ENCODE measurements at regions not wholly inside any gene's neighbourhood (a gene's known extent, or its start where the extent isn't known, plus 50 kb on each side); places are given as distances from the start of the nearest gene placed in this dataset.
"Not testable (repeated sequence)": the region's sequence is repeated elsewhere in the genome, so short reads cannot be mapped to it uniquely, and the experiment has no call there.

DNA sequence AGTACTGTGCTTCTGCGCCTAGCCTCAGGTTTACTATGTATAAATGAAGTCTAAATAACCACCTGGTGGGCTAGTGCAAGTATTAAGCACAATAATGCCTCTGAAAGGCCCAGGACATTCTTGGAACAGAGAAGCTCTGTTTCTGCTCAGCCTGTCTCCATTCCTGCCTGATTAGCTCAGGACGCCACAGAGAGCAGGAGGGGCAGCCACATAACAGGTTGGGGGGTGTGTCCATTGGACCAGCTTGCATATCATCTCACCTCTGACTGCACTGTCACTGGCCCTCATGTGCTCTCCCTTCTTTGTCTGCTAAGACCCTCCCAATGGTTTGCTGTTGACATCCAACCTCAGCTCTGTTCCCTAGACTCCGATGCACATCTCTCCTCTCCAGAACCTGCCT lies 52.8 kb upstream of the IKZF1 start:
- Histone ChIP-seq H3K36me3 (ENCODE audit: control insufficient read depth in 1 of 2, insufficient read depth in 2 of 2, low read length in 1 of 2) (no peaks in the 10 kb centered on the region), H3K4me3 (ENCODE audit: low read length in 2 of 2) (no peak overlapping the region), H3K9me3 (ENCODE audit: control insufficient read depth, low read length) (no peaks in the 10 kb centered on the region), H3K27me3 (ENCODE audit: control insufficient read depth in 1 of 2, insufficient read depth in 2 of 2, low read length in 1 of 2) (no peaks in the 10 kb centered on the region), H3K27ac (ENCODE audit: low read depth in 1 of 2, low read length in 2 of 2) (no peak overlapping the region), H3K4me1 (ENCODE audit: control insufficient read depth in 1 of 2, insufficient read depth in 2 of 2, low read length in 2 of 2) (no peaks in the 10 kb centered on the region)
- WGBS, 2 donors: 72 to 75% methylated on average over 3 of the region's 3 CpGs
- no peak for ATAC-seq (ENCODE audit: low FRiP score)
- no peak for DNase-seq
- intact Hi-C loops (cut with DNase I): no loop called here

DNA sequence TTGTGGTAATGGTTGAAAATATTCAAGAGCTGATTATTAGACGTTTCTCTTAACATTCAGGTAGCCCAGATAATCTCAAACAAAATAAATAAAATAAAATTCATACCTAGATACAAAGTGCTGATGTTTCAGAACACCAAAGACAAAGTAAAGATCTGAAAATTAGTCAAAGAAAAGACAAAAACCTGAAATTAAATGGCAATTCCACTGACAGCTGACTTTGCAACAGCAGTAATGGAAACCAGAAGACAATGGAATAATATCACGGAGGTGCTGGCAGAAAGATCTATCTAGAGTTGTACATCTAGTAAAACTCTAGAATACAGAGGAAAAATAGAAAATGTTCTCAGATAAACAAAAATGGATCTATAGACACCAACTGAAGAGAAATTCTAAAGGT lies 58.0 kb upstream of the IKZF1 start:
- DNase-seq (no peak), ATAC-seq (ENCODE audit: low FRiP score) (no peak)
- Histone ChIP-seq H3K27me3 (ENCODE audit: control insufficient read depth in 1 of 2, insufficient read depth in 2 of 2, low read length in 1 of 2) (no peaks in the 10 kb centered on the region), H3K36me3 (ENCODE audit: control insufficient read depth in 1 of 2, insufficient read depth in 2 of 2, low read length in 1 of 2) (no peaks in the 10 kb centered on the region), H3K27ac (ENCODE audit: low read depth in 1 of 2, low read length in 2 of 2) (no peak overlapping the region), H3K4me3 (ENCODE audit: low read length in 2 of 2) (no peak overlapping the region), H3K4me1 (ENCODE audit: control insufficient read depth in 1 of 2, insufficient read depth in 2 of 2, low read length in 2 of 2) (no peaks in the 10 kb centered on the region), H3K9me3 (ENCODE audit: control insufficient read depth, low read length) (no peaks in the 10 kb centered on the region)
- 51% methylated on average over 2 of the region's 2 CpGs for WGBS, 2 donors
- intact Hi-C loops (cut with DNase I): no loop called here

DNA sequence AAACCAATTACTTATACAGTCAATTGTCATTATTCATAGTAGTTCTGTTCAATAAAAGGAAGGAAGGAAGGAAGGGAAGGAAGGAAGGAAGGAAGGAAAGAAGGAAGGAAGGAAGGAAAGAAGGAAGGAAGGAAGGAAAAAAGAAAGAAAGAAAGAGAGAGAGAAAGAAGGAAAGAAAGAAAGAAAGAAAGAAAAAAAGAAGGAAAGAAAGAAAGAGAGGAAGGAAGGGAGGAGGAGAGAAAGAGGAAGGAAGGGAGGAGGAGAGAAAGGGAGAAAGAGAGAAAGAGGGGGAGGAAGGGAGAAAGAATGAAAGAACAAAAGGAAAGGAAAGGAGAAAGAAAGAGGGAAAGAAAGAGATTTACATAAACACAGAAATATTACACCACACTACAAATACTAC lies 62.4 kb upstream of the IKZF1 start:
- DNase-seq; H3K27me3 ChIP-seq (ENCODE audit: control insufficient read depth in 1 of 2, insufficient read depth in 2 of 2, low read length in 1 of 2); H3K27ac ChIP-seq (ENCODE audit: low read depth in 1 of 2, low read length in 2 of 2); H3K4me1 ChIP-seq (ENCODE audit: control insufficient read depth in 1 of 2, insufficient read depth in 2 of 2, low read length in 2 of 2); H3K36me3 ChIP-seq (ENCODE audit: control insufficient read depth in 1 of 2, insufficient read depth in 2 of 2, low read length in 1 of 2); H3K4me3 ChIP-seq (ENCODE audit: low read length in 2 of 2); ATAC-seq (ENCODE audit: low FRiP score); intact Hi-C loops (cut with DNase I); H3K9me3 ChIP-seq (ENCODE audit: control insufficient read depth, low read length): not testable (repeated sequence)

DNA sequence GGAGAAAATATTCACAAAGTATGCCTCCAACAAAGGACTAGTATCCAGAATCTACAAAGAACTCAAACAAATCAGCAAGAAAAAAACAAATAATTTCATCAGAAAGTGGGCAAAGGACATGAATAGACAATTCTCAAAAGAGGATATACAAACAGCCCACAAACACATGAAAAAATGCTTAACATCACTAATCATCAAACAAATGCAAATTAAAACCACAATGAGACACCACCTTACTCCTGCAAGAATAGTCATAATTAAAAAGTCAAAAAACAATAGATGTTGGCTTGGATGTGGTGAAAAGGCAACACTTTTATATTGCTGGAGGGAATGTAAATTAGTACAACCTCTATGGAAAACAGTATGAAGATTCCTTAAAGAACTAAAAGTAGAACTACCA lies 63.8 kb upstream of the IKZF1 start:
- H3K9me3 ChIP-seq (ENCODE audit: control insufficient read depth, low read length); ATAC-seq (ENCODE audit: low FRiP score); intact Hi-C loops (cut with DNase I): not testable (repeated sequence)

DNA sequence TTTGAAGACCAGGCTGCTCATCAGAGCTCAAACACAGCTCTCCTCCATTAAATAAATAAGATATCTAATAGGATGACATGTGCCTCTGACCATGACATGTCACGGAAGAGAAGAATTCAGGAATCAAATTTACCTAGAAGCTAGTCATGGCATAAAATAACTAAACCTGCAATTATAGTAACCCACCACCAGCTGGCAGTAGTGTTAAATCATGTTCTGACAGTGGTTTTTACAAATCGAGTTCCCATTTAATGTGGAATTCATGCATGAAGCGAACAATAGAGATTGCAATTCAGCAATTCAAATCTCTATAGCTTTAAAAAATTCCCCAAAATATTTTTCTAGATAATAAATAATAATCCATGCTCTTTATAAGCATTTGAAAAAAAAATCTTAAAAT lies 74.6 kb upstream of the IKZF1 start:
- Histone ChIP-seq H3K36me3 (ENCODE audit: control insufficient read depth in 1 of 2, insufficient read depth in 2 of 2, low read length in 1 of 2) (no peaks in the 10 kb centered on the region), H3K4me1 (ENCODE audit: control insufficient read depth in 1 of 2, insufficient read depth in 2 of 2, low read length in 2 of 2) (no peaks in the 10 kb centered on the region), H3K4me3 (ENCODE audit: low read length in 2 of 2) (no peak overlapping the region), H3K27ac (ENCODE audit: low read depth in 1 of 2, low read length in 2 of 2) (no peak overlapping the region), H3K27me3 (ENCODE audit: control insufficient read depth in 1 of 2, insufficient read depth in 2 of 2, low read length in 1 of 2) (no peaks in the 10 kb centered on the region), H3K9me3 (ENCODE audit: control insufficient read depth, low read length) (no peaks in the 10 kb centered on the region)
- 69 to 72% methylated on average over 3 of the region's 3 CpGs for WGBS, 2 donors
- intact Hi-C loops (cut with DNase I): no loop called here
- ATAC-seq (ENCODE audit: low FRiP score): no peak
- DNase-seq: no peak

More for the DNA sequence above, 63.8 kb upstream of the IKZF1 start:
- not testable (repeated sequence) for H3K27ac ChIP-seq (ENCODE audit: low read depth in 1 of 2, low read length in 2 of 2); H3K27me3 ChIP-seq (ENCODE audit: control insufficient read depth in 1 of 2, insufficient read depth in 2 of 2, low read length in 1 of 2); DNase-seq; H3K4me1 ChIP-seq (ENCODE audit: control insufficient read depth in 1 of 2, insufficient read depth in 2 of 2, low read length in 2 of 2); H3K4me3 ChIP-seq (ENCODE audit: low read length in 2 of 2); H3K36me3 ChIP-seq (ENCODE audit: control insufficient read depth in 1 of 2, insufficient read depth in 2 of 2, low read length in 1 of 2)

DNA sequence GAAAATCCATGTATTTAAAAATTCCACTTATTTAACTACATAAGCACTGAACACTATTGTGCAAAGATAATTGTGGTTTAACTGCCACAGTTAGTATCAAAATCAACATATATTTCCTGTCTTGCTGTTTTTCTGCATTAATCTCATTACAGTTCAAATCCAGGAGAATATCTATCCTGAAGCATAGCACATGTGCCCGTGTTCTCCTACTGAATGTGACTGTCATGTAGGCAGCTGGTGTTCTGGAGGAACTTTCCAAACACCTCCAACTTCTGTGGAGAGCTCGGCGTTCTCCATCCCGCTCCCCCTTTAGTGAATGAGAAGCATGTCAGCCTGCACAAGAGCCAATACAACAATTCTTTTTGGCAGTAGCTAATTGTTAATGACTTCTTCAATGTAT lies 76.4 kb upstream of the IKZF1 start:
- no peaks in the 10 kb centered on the region for H3K9me3 ChIP-seq (ENCODE audit: control insufficient read depth, low read length)
- intact Hi-C loops (cut with DNase I): no loop called here
- H3K4me1 ChIP-seq (ENCODE audit: control insufficient read depth in 1 of 2, insufficient read depth in 2 of 2, low read length in 2 of 2): no peaks in the 10 kb centered on the region
- no peak overlapping the region for H3K27ac ChIP-seq (ENCODE audit: low read depth in 1 of 2, low read length in 2 of 2)
- 55 to 80% methylated on average over 4 of the region's 4 CpGs for WGBS, 2 donors
- H3K27me3 ChIP-seq (ENCODE audit: control insufficient read depth in 1 of 2, insufficient read depth in 2 of 2, low read length in 1 of 2): no peaks in the 10 kb centered on the region
- H3K36me3 ChIP-seq (ENCODE audit: control insufficient read depth in 1 of 2, insufficient read depth in 2 of 2, low read length in 1 of 2): no peaks in the 10 kb centered on the region
- DNase-seq (no peak), ATAC-seq (ENCODE audit: low FRiP score) (no peak)
- H3K4me3 ChIP-seq (ENCODE audit: low read length in 2 of 2): no peak overlapping the region

DNA sequence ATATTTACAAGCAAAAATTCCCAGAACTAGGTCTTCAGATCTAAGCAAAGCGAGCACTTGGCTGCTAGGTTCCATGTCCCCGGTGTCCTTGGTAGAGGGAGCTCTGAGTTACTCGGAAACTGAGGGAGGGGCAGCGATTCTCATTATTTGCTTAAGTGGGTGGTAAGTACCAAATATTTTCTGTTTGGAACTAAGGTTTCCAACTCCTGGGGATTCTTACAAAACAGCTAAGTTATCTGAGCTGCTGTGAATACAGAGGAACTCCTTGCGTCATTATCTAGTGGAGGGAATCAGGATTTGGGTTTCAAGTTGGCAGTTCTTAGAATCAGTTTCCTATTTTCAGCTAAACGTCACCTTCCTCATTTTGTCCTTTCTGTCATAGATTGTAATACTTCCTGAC lies 76.8 kb upstream of the IKZF1 start:
- no peaks in the 10 kb centered on the region for H3K36me3 ChIP-seq (ENCODE audit: control insufficient read depth in 1 of 2, insufficient read depth in 2 of 2, low read length in 1 of 2)
- ATAC-seq (ENCODE audit: low FRiP score): no peak
- no peaks in the 10 kb centered on the region for H3K27me3 ChIP-seq (ENCODE audit: control insufficient read depth in 1 of 2, insufficient read depth in 2 of 2, low read length in 1 of 2)
- WGBS, 2 donors: 76 to 83% methylated on average over 6 of the region's 6 CpGs
- intact Hi-C loops (cut with DNase I): no loop called here
- H3K27ac ChIP-seq (ENCODE audit: low read depth in 1 of 2, low read length in 2 of 2): no peak overlapping the region
- no peak overlapping the region for H3K4me3 ChIP-seq (ENCODE audit: low read length in 2 of 2)
- DNase-seq: no peak
- no peaks in the 10 kb centered on the region for H3K9me3 ChIP-seq (ENCODE audit: control insufficient read depth, low read length)
- no peaks in the 10 kb centered on the region for H3K4me1 ChIP-seq (ENCODE audit: control insufficient read depth in 1 of 2, insufficient read depth in 2 of 2, low read length in 2 of 2)

DNA sequence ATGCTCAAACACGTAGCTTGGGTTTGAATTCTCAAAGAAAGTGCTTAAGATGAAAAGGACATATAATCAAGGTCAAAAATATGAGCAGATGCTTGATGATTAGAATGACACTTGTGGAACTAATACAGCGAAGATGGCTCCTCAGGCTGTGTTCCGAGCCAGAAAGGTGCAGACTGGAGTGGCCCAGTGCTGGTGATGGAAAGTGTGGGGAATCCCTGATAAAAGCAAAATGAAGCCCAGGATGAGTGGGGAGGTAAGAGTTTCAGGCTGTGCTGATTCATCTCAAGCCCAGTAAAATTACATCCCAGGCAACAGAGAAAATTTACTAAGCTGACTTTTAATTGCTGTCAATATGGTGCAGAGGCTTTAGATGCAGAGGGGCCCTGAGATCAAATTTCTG lies 77.8 kb upstream of the IKZF1 start:
- DNase-seq (no peak), ATAC-seq (ENCODE audit: low FRiP score) (no peak)
- Histone ChIP-seq H3K4me3 (ENCODE audit: low read length in 2 of 2) (no peak overlapping the region), H3K9me3 (ENCODE audit: control insufficient read depth, low read length) (no peaks in the 10 kb centered on the region), H3K4me1 (ENCODE audit: control insufficient read depth in 1 of 2, insufficient read depth in 2 of 2, low read length in 2 of 2) (no peaks in the 10 kb centered on the region), H3K27ac (ENCODE audit: low read depth in 1 of 2, low read length in 2 of 2) (no peak overlapping the region), H3K36me3 (ENCODE audit: control insufficient read depth in 1 of 2, insufficient read depth in 2 of 2, low read length in 1 of 2) (no peaks in the 10 kb centered on the region), H3K27me3 (ENCODE audit: control insufficient read depth in 1 of 2, insufficient read depth in 2 of 2, low read length in 1 of 2) (no peaks in the 10 kb centered on the region)
- intact Hi-C loops (cut with DNase I): no loop called here
- WGBS, 2 donors: 77 to 87% methylated on average over 3 of the region's 3 CpGs

DNA sequence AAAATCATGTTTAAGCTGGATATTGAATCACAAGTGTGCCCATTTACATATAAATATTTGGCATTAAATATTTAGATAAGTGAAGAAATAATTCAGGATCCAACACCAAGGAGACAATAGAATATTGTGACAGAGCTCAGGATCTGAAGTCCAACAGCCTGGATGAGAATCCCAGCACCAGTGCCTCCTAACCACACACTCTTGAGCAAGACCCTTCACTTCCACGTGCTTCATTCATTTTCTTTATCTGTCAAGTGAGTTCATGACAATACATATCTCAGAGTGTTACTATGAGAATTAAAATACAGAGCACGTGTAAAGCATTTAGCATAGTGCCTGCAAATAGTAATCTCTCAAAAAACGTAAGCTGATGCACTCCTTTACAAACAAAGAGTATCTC lies 78.4 kb upstream of the IKZF1 start:
- no peaks in the 10 kb centered on the region for H3K4me1 ChIP-seq (ENCODE audit: control insufficient read depth in 1 of 2, insufficient read depth in 2 of 2, low read length in 2 of 2)
- no peaks in the 10 kb centered on the region for H3K9me3 ChIP-seq (ENCODE audit: control insufficient read depth, low read length)
- 55 to 61% methylated on average over 3 of the region's 3 CpGs for WGBS, 2 donors
- H3K27me3 ChIP-seq (ENCODE audit: control insufficient read depth in 1 of 2, insufficient read depth in 2 of 2, low read length in 1 of 2): no peaks in the 10 kb centered on the region
- intact Hi-C loops (cut with DNase I): no loop called here
- H3K36me3 ChIP-seq (ENCODE audit: control insufficient read depth in 1 of 2, insufficient read depth in 2 of 2, low read length in 1 of 2): no peaks in the 10 kb centered on the region
- H3K27ac ChIP-seq (ENCODE audit: low read depth in 1 of 2, low read length in 2 of 2): no peak overlapping the region
- ATAC-seq (ENCODE audit: low FRiP score): no peak
- no peak overlapping the region for H3K4me3 ChIP-seq (ENCODE audit: low read length in 2 of 2)
- DNase-seq: no peak

DNA sequence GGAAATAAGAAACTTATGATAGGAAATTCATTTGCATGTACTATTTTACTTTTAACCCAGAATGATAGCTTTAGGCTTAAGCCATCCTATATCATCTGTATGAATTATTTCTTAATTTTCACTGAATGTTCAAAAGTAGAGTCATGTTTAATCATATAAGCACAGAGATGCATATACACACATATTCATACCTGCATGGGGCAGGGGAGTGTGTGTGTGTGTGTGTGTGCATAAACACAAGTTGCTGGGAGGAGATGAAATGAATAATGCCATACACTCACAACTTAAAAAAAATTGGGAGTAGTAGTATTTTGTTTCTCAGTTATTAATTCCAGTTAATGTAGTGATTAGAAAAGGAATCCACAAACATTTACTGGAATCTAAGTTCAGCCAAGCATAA lies 83.1 kb upstream of the IKZF1 start:
- Histone ChIP-seq H3K9me3 (ENCODE audit: control insufficient read depth, low read length) (no peaks in the 10 kb centered on the region), H3K27ac (ENCODE audit: low read depth in 1 of 2, low read length in 2 of 2) (no peak overlapping the region), H3K4me1 (ENCODE audit: control insufficient read depth in 1 of 2, insufficient read depth in 2 of 2, low read length in 2 of 2) (no peaks in the 10 kb centered on the region), H3K4me3 (ENCODE audit: low read length in 2 of 2) (no peak overlapping the region), H3K27me3 (ENCODE audit: control insufficient read depth in 1 of 2, insufficient read depth in 2 of 2, low read length in 1 of 2) (no peaks in the 10 kb centered on the region), H3K36me3 (ENCODE audit: control insufficient read depth in 1 of 2, insufficient read depth in 2 of 2, low read length in 1 of 2) (no peaks in the 10 kb centered on the region)
- no peak for DNase-seq
- no peak for ATAC-seq (ENCODE audit: low FRiP score)
- intact Hi-C loops (cut with DNase I): no loop called here
